Esophagus muscularis mucosa (tissue), 4 donors: ENCODE measurements at regions not wholly inside any gene's neighbourhood (a gene's known extent, or its start where the extent isn't known, plus 50 kb on each side); places are given as distances from the start of the nearest gene placed in this dataset.

Experiments used
- DNase-seq: peaks from one replicate; pipeline ENCODE4 v3.0.0-alpha.2; 2017; ENCODE audit errors: extremely low spot score
- H3K27ac ChIP-seq, 4 donors: fragments of 200-600 bp; sonication (generic); replicated peaks in 1 of 4; 1 replicate in 3 of 4; 2 replicates in 1 of 4; pipeline ENCODE4 v1.5.1; 2016 to 2019; ENCODE audit warnings: mild to moderate bottlenecking in 1 of 4
- H3K27me3 ChIP-seq, 4 donors: fragments of 200-600 bp; sonication (generic); one replicate each; pipeline versions ENCODE4 v1.5.1 to v1.6.0; 2016 to 2019
- H3K36me3 ChIP-seq, 4 donors: fragments of 200-600 bp; sonication (generic); one replicate each; pipeline ENCODE4 v1.5.1; 2016 to 2019
- H3K4me1 ChIP-seq, 4 donors: fragments of 200-600 bp; sonication (generic); one replicate each; pipeline ENCODE4 v1.5.1; 2016 to 2019
- H3K4me3 ChIP-seq, 4 donors: fragments of 200-600 bp; sonication (generic); 1 replicate in 2 of 4; 2 replicates in 2 of 4; pipeline ENCODE4 v1.5.1; 2016 to 2019; ENCODE audit warnings: mild to moderate bottlenecking in 4 of 4, moderate library complexity in 1 of 4
- H3K9me3 ChIP-seq, 4 donors: fragments of 200-600 bp; sonication (generic); 1 replicate in 3 of 4; 2 replicates in 1 of 4; pipeline ENCODE4 v1.5.1; 2016 to 2019
- CTCF ChIP-seq, 3 experiments: fragments of 200-600 bp in 2 of 3; fragments of 450-650 bp in 1 of 3; sonication (generic) in 2 of 3; IDR thresholded peaks; one replicate each; pipeline ENCODE4 v1.5.1; 2017 to 2019; ENCODE audit warnings: antibody characterized with exemption in 3 of 3, mild to moderate bottlenecking in 2 of 3, moderate library complexity in 1 of 3
- EP300 ChIP-seq: sonication (generic); formaldehyde crosslinking; IDR thresholded peaks from one replicate; pipeline ENCODE4 v1.6.1; 2017; ENCODE audit warnings: antibody characterized with exemption
- POLR2A ChIP-seq: fragments of 450-650 bp; IDR thresholded peaks from one replicate; pipeline ENCODE4 v1.6.1; 2017; ENCODE audit warnings: antibody characterized with exemption, moderate library complexity, mild to moderate bottlenecking, low read depth
- POLR2AphosphoS5 ChIP-seq, 2 donors: sonication (generic); formaldehyde crosslinking; IDR thresholded peaks; one replicate each; pipeline ENCODE4 v1.6.1; 2017; ENCODE audit warnings: antibody characterized with exemption in 2 of 2
- WGBS: methylation state at CpG from one replicate; pipeline ENCODE4 v1.1.5; 2018; 5-methylcytosine and 5-hydroxymethylcytosine counted together
- intact Hi-C: fragments of 100-400 bp; cut with DNase I; formaldehyde crosslinking; loops from one replicate; pipeline ENCODE4 v1.15.1; 2023

- Histone ChIP-seq H3K4me1 (no peaks in the 10 kb centered on the region), H3K27me3 (no peaks in the 10 kb centered on the region), H3K4me3 (no peak overlapping the region), H3K36me3 (no peaks in the 10 kb centered on the region), H3K9me3 (no peaks in the 10 kb centered on the region), H3K27ac (no peak overlapping the region)
- DNase-seq = no peak
- intact Hi-C loops = no loop called here
- TF ChIP-seq POLR2A (no peak), EP300 (no peak), POLR2AphosphoS5 (IDR thresholded peaks at IDR 0.05) (no peak), CTCF (IDR thresholded peaks at IDR 0.05) (no peak)
- WGBS = 68% methylated on average over 2 of the region's 2 CpGs
Measured at GRCh38 chr5:96081276-96081858, 119.7 kb upstream of the ELL2 start.

GRCh38 chr5:96080557-96080956 lies 118.9 kb upstream of the ELL2 start:
- H3K27ac ChIP-seq = no peak overlapping the region
- H3K9me3 ChIP-seq = no peaks in the 10 kb centered on the region
- H3K4me3 ChIP-seq = no peak overlapping the region
- H3K4me1 ChIP-seq = no peaks in the 10 kb centered on the region
- no peaks in the 10 kb centered on the region for H3K36me3 ChIP-seq
- H3K27me3 ChIP-seq = no peaks in the 10 kb centered on the region
- TF ChIP-seq POLR2AphosphoS5 (IDR thresholded peaks at IDR 0.05) = no peak
- TF ChIP-seq EP300 = no peak
- TF ChIP-seq CTCF (IDR thresholded peaks at IDR 0.05) = no peak
- no peak for TF ChIP-seq POLR2A
- intact Hi-C loops = no loop called here
- DNase-seq = no peak

GRCh38 chr5:96079962-96080361 lies 118.3 kb upstream of the ELL2 start:
- Histone ChIP-seq H3K27ac (no peak overlapping the region), H3K27me3 (no peaks in the 10 kb centered on the region), H3K4me1 (peaks cover 0 to 1% (median 0%) of the 10 kb centered on the region in 4 donors), H3K9me3 (no peaks in the 10 kb centered on the region), H3K36me3 (no peaks in the 10 kb centered on the region), H3K4me3 (no peak overlapping the region)
- no peak for DNase-seq
- TF ChIP-seq POLR2A (no peak), EP300 (no peak), CTCF (IDR thresholded peaks at IDR 0.05) (no peak), POLR2AphosphoS5 (IDR thresholded peaks at IDR 0.05) (no peak)
- 82% methylated on average over 2 of the region's 2 CpGs for whole genome bisulfite sequencing
- intact Hi-C loops = no loop called here

- TF ChIP-seq POLR2AphosphoS5 (IDR thresholded peaks at IDR 0.05) (no peak), EP300 (no peak), POLR2A (no peak), CTCF (IDR thresholded peaks at IDR 0.05) (no peak)
- H3K9me3 ChIP-seq = no peaks in the 10 kb centered on the region
- DNase-seq = no peak
- no peak overlapping the region for H3K27ac ChIP-seq
- H3K4me1 ChIP-seq = peaks cover 0 to 8% (median 0%) of the 10 kb centered on the region in 4 donors
- no peaks in the 10 kb centered on the region for H3K36me3 ChIP-seq
- H3K27me3 ChIP-seq = no peaks in the 10 kb centered on the region
- intact Hi-C loops = no loop called here
- no peak overlapping the region for H3K4me3 ChIP-seq
Measured at GRCh38 chr5:96079075-96079474, 117.4 kb upstream of the ELL2 start.

- Histone ChIP-seq H3K9me3 (no peaks in the 10 kb centered on the region), H3K27me3 (no peaks in the 10 kb centered on the region), H3K4me1 (peaks cover 0 to 8% (median 0%) of the 10 kb centered on the region in 4 donors), H3K27ac (no peak overlapping the region), H3K36me3 (no peaks in the 10 kb centered on the region), H3K4me3 (no peak overlapping the region)
- 85% methylated on average over 3 of the region's 3 CpGs for WGBS
- DNase-seq = no peak
- intact Hi-C loops = no loop called here
- TF ChIP-seq CTCF (IDR thresholded peaks at IDR 0.05) (no peak), POLR2AphosphoS5 (IDR thresholded peaks at IDR 0.05) (no peak)
Measured at GRCh38 chr5:96076451-96076850, 114.8 kb upstream of the ELL2 start.
